ENCODE measurements at regions not wholly inside any gene's neighbourhood (a gene's known extent, or its start where the extent isn't known, plus 50 kb on each side); places are given as distances from the start of the nearest gene placed in this dataset.
"Not testable (repeated sequence)": the region's sequence is repeated elsewhere in the genome, so short reads cannot be mapped to it uniquely, and the experiment has no call there.

- 0 out of 2 replicates have a peak, but pooled peaks have one; percentile 4 for TF ChIP-seq CTCF (IDR thresholded peaks at IDR 0.05; ENCODE audit: low read depth, low read length)
- DNase-seq; H3K9me3 ChIP-seq (ENCODE audit: severe bottlenecking); H3K36me3 ChIP-seq; H3K27me3 ChIP-seq (ENCODE audit: insufficient read depth, low read depth, severe bottlenecking); H3K27ac ChIP-seq; H3K4me3 ChIP-seq (ENCODE audit: low read depth, low read length): not testable (repeated sequence)
Measured at GRCh38 chr7:51389216-51389812, 72.7 kb upstream of the COBL start.

GRCh38 chr7:51388241-51388640, 71.6 kb upstream of the COBL start:
- not testable (repeated sequence) for H3K36me3 ChIP-seq; DNase-seq; H3K9me3 ChIP-seq (ENCODE audit: severe bottlenecking); H3K4me3 ChIP-seq (ENCODE audit: low read depth, low read length); H3K27me3 ChIP-seq (ENCODE audit: insufficient read depth, low read depth, severe bottlenecking); H3K27ac ChIP-seq

GRCh38 chr7:51386806-51387568, 70.4 kb upstream of the COBL start:
- not testable (repeated sequence) for DNase-seq; H3K4me3 ChIP-seq (ENCODE audit: low read depth, low read length); H3K27ac ChIP-seq; H3K27me3 ChIP-seq (ENCODE audit: insufficient read depth, low read depth, severe bottlenecking); H3K36me3 ChIP-seq; H3K9me3 ChIP-seq (ENCODE audit: severe bottlenecking)

GRCh38 chr7:51386184-51386583, 69.6 kb upstream of the COBL start:
- H3K9me3 ChIP-seq (ENCODE audit: severe bottlenecking); H3K4me3 ChIP-seq (ENCODE audit: low read depth, low read length); H3K27ac ChIP-seq; DNase-seq; H3K27me3 ChIP-seq (ENCODE audit: insufficient read depth, low read depth, severe bottlenecking); H3K36me3 ChIP-seq: not testable (repeated sequence)

GRCh38 chr7:51382243-51382642, 65.6 kb upstream of the COBL start:
- H3K4me3 ChIP-seq (ENCODE audit: low read depth, low read length); H3K36me3 ChIP-seq; DNase-seq; H3K27me3 ChIP-seq (ENCODE audit: insufficient read depth, low read depth, severe bottlenecking); H3K27ac ChIP-seq; H3K9me3 ChIP-seq (ENCODE audit: severe bottlenecking): not testable (repeated sequence)

GRCh38 chr7:51376420-51377092, 59.9 kb upstream of the COBL start:
- no peak overlapping the region for H3K4me3 ChIP-seq (ENCODE audit: low read depth, low read length)
- H3K9me3 ChIP-seq (ENCODE audit: severe bottlenecking), result no peaks in the 10 kb centered on the region
- DNase-seq, result no peak
- no peaks in the 10 kb centered on the region for H3K36me3 ChIP-seq
- no peak overlapping the region for H3K27ac ChIP-seq
- H3K27me3 ChIP-seq (ENCODE audit: insufficient read depth, low read depth, severe bottlenecking), result no peaks in the 10 kb centered on the region
- TF ChIP-seq CTCF (IDR thresholded peaks at IDR 0.05; ENCODE audit: low read depth, low read length), result no peak

- DNase-seq, result no peak
- no peaks in the 10 kb centered on the region for H3K9me3 ChIP-seq (ENCODE audit: severe bottlenecking)
- no peaks in the 10 kb centered on the region for H3K27me3 ChIP-seq (ENCODE audit: insufficient read depth, low read depth, severe bottlenecking)
Measured at GRCh38 chr7:51374936-51375335, 58.3 kb upstream of the COBL start.

More at GRCh38 chr7:51374936-51375335, 58.3 kb upstream of the COBL start:
- no peak for TF ChIP-seq CTCF (IDR thresholded peaks at IDR 0.05; ENCODE audit: low read depth, low read length)
- H3K4me3 ChIP-seq (ENCODE audit: low read depth, low read length), result no peak overlapping the region
- H3K36me3 ChIP-seq, result no peaks in the 10 kb centered on the region
- no peak overlapping the region for H3K27ac ChIP-seq

Measured in WERI-Rb-1 (cell line).